Panc1 (cell line): ENCODE measurements at regions not wholly inside any gene's neighbourhood (a gene's known extent, or its start where the extent isn't known, plus 50 kb on each side); places are given as distances from the start of the nearest gene placed in this dataset.

Experiments used
- ATAC-seq: fragments of 200-7000 bp; cut with Tn5 transposase; 2 replicates; pipeline ENCODE4 v1.9.1; 2020; ENCODE audit warnings: mild to moderate bottlenecking, moderate library complexity
- BruUV-seq: library from RNA; stranded (reverse); fragments of 400-500 nt; replicated peaks from 2 replicates; lab custom pipeline; 2021; lab: Mats Ljungman, UMichigan
- CTCF ChIA-PET: fragments of 300-600 bp; sonication (Branson Sonifier 250); formaldehyde crosslinking; loops from one replicate; lab custom pipeline; 2022; ENCODE audit warnings: antibody characterized with exemption; lab: Charles Lee
- POLR2A ChIA-PET: fragments of 300-600 bp; sonication (Branson Sonifier 250); formaldehyde crosslinking; loops from one replicate; lab custom pipeline; 2022; ENCODE audit warnings: antibody characterized with exemption; lab: Charles Lee
- DNase-seq: peaks from one replicate; pipeline ENCODE4 v3.0.0-alpha.2; 2010; ENCODE audit warnings: low read depth, low spot score
- H3K27ac ChIP-seq: 2 replicates; pipeline ENCODE4 v1.5.1; 2011; ENCODE audit warnings: mild to moderate bottlenecking, low read length, inconsistent platforms
- H3K27me3 ChIP-seq: fragments of 200-500 bp; sonication (Bioruptor generic); 2 replicates; pipeline ENCODE4 v1.6.0; 2014; ENCODE audit warnings: low read length, inconsistent platforms; ENCODE audit not compliant: control insufficient read depth, insufficient read depth
- H3K36me3 ChIP-seq: fragments of 200-500 bp; sonication (Bioruptor generic); 2 replicates; pipeline ENCODE4 v1.5.1; 2014; ENCODE audit warnings: inconsistent platforms, mild to moderate bottlenecking, low read length, moderate library complexity; ENCODE audit not compliant: control insufficient read depth, insufficient read depth
- H3K4me1 ChIP-seq: 2 replicates; pipeline ENCODE4 v1.5.1; 2011; ENCODE audit warnings: inconsistent platforms, mild to moderate bottlenecking, low read length, moderate library complexity; ENCODE audit not compliant: control insufficient read depth, insufficient read depth
- H3K4me3 ChIP-seq, 2 experiments: 2 replicates each; pipeline ENCODE4 v1.5.1; 2011 to 2012; ENCODE audit warnings: low read depth in 2 of 2, low read length in 2 of 2, mild to moderate bottlenecking in 2 of 2, inconsistent platforms in 1 of 2, moderate library complexity in 1 of 2
- H3K9me3 ChIP-seq: fragments of 200-500 bp; sonication (Bioruptor generic); 2 replicates; pipeline ENCODE4 v1.5.1; 2014; ENCODE audit warnings: low read depth, mild to moderate bottlenecking, inconsistent platforms, low read length, moderate library complexity; ENCODE audit not compliant: control insufficient read depth, insufficient read depth
- CTCF ChIP-seq: fragments of 450-650 bp; IDR thresholded peaks from 2 replicates; pipeline ENCODE4 v1.5.1; 2017; ENCODE audit warnings: mild to moderate bottlenecking
- POLR2AphosphoS5 ChIP-seq: IDR thresholded peaks from 2 replicates; pipeline ENCODE4 v1.6.1; 2012; ENCODE audit warnings: mild to moderate bottlenecking, low read depth, low read length, moderate library complexity
- REST ChIP-seq, 2 experiments: IDR thresholded peaks; 2 replicates each; pipeline ENCODE4 v1.6.1; 2011 to 2012; ENCODE audit warnings: low read depth in 2 of 2, control low read depth in 1 of 2, low read length in 1 of 2, mild to moderate bottlenecking in 1 of 2, moderate library complexity in 1 of 2; ENCODE audit not compliant: insufficient read depth in 1 of 2
- SIN3A ChIP-seq: IDR thresholded peaks from 2 replicates; pipeline ENCODE4 v1.6.1; 2012; ENCODE audit warnings: low read depth, mild to moderate bottlenecking, low read length, moderate library complexity, borderline replicate concordance; ENCODE audit not compliant: insufficient read depth
- TCF7L2 ChIP-seq: IDR thresholded peaks from 2 replicates; pipeline ENCODE4 v1.6.1; 2011; ENCODE audit warnings: mild to moderate bottlenecking, low read depth, low read length, inconsistent platforms
- in situ Hi-C: cut with HindIII; loops from 2 replicates; pipeline ENCODE4 v1.10.0; 2016; ENCODE audit warnings: low sequenced_read_pairs, low pct_unique_long_range_greater_than_20kb
- intact Hi-C: fragments of 100-400 bp; cut with micrococcal nuclease; formaldehyde crosslinking; loops from one replicate; pipeline ENCODE4 v1.10.0; 2022; ENCODE audit not compliant: unreplicated experiment

- ChIA-PET CTCF (interaction anchor here (0.5 kb wide), 1 partner anchor 95 kb away, joined by 4 read pairs; no protein-coding TSS in a partner anchor), POLR2A (no interaction called here)
- in situ Hi-C loops: no loop called here
- Histone ChIP-seq H3K36me3 (no peaks in the 10 kb centered on the region), H3K27ac (no peak overlapping the region), H3K9me3 (no peaks in the 10 kb centered on the region), H3K4me1 (no peaks in the 10 kb centered on the region), H3K27me3 (peaks cover 60% of the 10 kb centered on the region), H3K4me3 (peak overlapping the region in 1 of 2 experiments; percentile 48; a peak in 3 of 4 replicates)
- intact Hi-C loops: no loop called here
- no TSS peak for BruUV-seq
- TF ChIP-seq SIN3A (no peak), CTCF (no peak), REST (IDR thresholded peaks at IDR 0.05; ENCODE audit: insufficient read depth in 1 of 2, low read depth in 2 of 2, low read length in 1 of 2) (no peak), TCF7L2 (no peak), POLR2AphosphoS5 (no peak)
- DNase-seq: no peak
- ATAC-seq: peak; percentile 28
Measured at GRCh38 chr11:123357353-123357989, 72.6 kb upstream of the GRAMD1B start.

- intact Hi-C loops (no loop called here), in situ Hi-C loops (no loop called here)
- no peaks in the 10 kb centered on the region for H3K36me3 ChIP-seq
- ChIA-PET CTCF (no interaction called here), POLR2A (no interaction called here)
- BruUV-seq: no TSS peak
- DNase-seq (no peak), ATAC-seq (no peak)
- no peak overlapping the region for H3K4me3 ChIP-seq
- no peak overlapping the region for H3K27ac ChIP-seq
- no peak for TF ChIP-seq REST (IDR thresholded peaks at IDR 0.05; ENCODE audit: insufficient read depth in 1 of 2, low read depth in 2 of 2, low read length in 1 of 2)
- TF ChIP-seq CTCF: no peak
- no peak for TF ChIP-seq SIN3A
- TF ChIP-seq POLR2AphosphoS5: no peak
- no peak for TF ChIP-seq TCF7L2
- H3K9me3 ChIP-seq: no peaks in the 10 kb centered on the region
- no peaks in the 10 kb centered on the region for H3K4me1 ChIP-seq
- peaks cover 57% of the 10 kb centered on the region for H3K27me3 ChIP-seq
Measured at GRCh38 chr11:123356539-123356938, 73.5 kb upstream of the GRAMD1B start.
